Right kidney (tissue), 1 donor: ENCODE measurements at regions not wholly inside any gene's neighbourhood (a gene's known extent, or its start where the extent isn't known, plus 50 kb on each side); places are given as distances from the start of the nearest gene placed in this dataset.

Source experiments
- DNase-seq: peaks from one replicate; pipeline ENCODE4 v3.0.0-alpha.2; 2016

- no peak for DNase-seq
Observed at GRCh38 chr9:85258823-85259370, 482.9 kb downstream of the AGTPBP1 start.

GRCh38 chr9:85258236-85258635, 483.5 kb downstream of the AGTPBP1 start:
- DNase-seq, result no peak

- DNase-seq, result no peak
Observed at GRCh38 chr9:85249313-85249621, 492.5 kb downstream of the AGTPBP1 start.

- no peak for DNase-seq
Observed at GRCh38 chr9:85248514-85249312, 493.0 kb downstream of the AGTPBP1 start.

- no peak for DNase-seq
Observed at GRCh38 chr9:85246541-85246940, 495.2 kb downstream of the AGTPBP1 start.

- no peak for DNase-seq
Observed at GRCh38 chr9:85244856-85245255, 496.9 kb downstream of the AGTPBP1 start.

GRCh38 chr9:85243977-85244376, 497.8 kb downstream of the AGTPBP1 start:
- no peak for DNase-seq

- DNase-seq, result no peak
Observed at GRCh38 chr9:85237478-85237877, 504.3 kb downstream of the AGTPBP1 start.

GRCh38 chr9:85230081-85230480, 511.7 kb downstream of the AGTPBP1 start:
- DNase-seq, result no peak

GRCh38 chr9:85228111-85228855, 513.5 kb downstream of the AGTPBP1 start:
- no peak for DNase-seq

GRCh38 chr9:85225180-85225579, 516.6 kb downstream of the AGTPBP1 start:
- no peak for DNase-seq

GRCh38 chr9:85224729-85225128, 517.0 kb downstream of the AGTPBP1 start:
- no peak for DNase-seq

GRCh38 chr9:85224301-85224700, 517.5 kb downstream of the AGTPBP1 start:
- no peak for DNase-seq

GRCh38 chr9:85223506-85224125, 518.1 kb downstream of the AGTPBP1 start:
- no peak for DNase-seq

- no peak for DNase-seq
Observed at GRCh38 chr9:85216601-85217000, 525.2 kb downstream of the AGTPBP1 start.

- DNase-seq, result no peak
Observed at GRCh38 chr9:85215961-85216360, 525.8 kb downstream of the AGTPBP1 start.

- DNase-seq, result no peak
Observed at GRCh38 chr9:85215416-85215815, 526.3 kb downstream of the AGTPBP1 start.

GRCh38 chr9:85213650-85214607, 527.8 kb downstream of the AGTPBP1 start:
- no peak for DNase-seq

GRCh38 chr9:85212887-85213286, 528.9 kb downstream of the AGTPBP1 start:
- DNase-seq, result no peak

- no peak for DNase-seq
Observed at GRCh38 chr9:85212209-85212608, 529.5 kb downstream of the AGTPBP1 start.

GRCh38 chr9:85208666-85209065, 533.1 kb downstream of the AGTPBP1 start:
- DNase-seq, result no peak

GRCh38 chr9:85204176-85204575, 534.6 kb downstream of the NTRK2 start:
- DNase-seq, result no peak
